WERI-Rb-1 (cell line): ENCODE measurements at regions not wholly inside any gene's neighbourhood (a gene's known extent, or its start where the extent isn't known, plus 50 kb on each side); places are given as distances from the start of the nearest gene placed in this dataset.
"Not testable (repeated sequence)": the region's sequence is repeated elsewhere in the genome, so short reads cannot be mapped to it uniquely, and the experiment has no call there.

Experiments
- DNase-seq: peaks from one replicate; pipeline ENCODE4 v3.0.0-alpha.2; 2020
- H3K27ac ChIP-seq: fragments of 250-450 bp; sonication (Bioruptor Pico); 2 replicates; pipeline ENCODE4 v1.5.1; 2020; ENCODE audit warnings: mild to moderate bottlenecking, moderate library complexity
- H3K27me3 ChIP-seq: fragments of 250-450 bp; sonication (Bioruptor Pico); 2 replicates; pipeline ENCODE4 v1.5.1; 2021; ENCODE audit warnings: mild to moderate bottlenecking, low read depth, moderate library complexity; ENCODE audit not compliant: insufficient read depth, severe bottlenecking
- H3K36me3 ChIP-seq: fragments of 250-450 bp; sonication (Bioruptor Pico); 2 replicates; pipeline ENCODE4 v1.5.1; 2020; ENCODE audit warnings: mild to moderate bottlenecking, moderate library complexity
- H3K4me3 ChIP-seq: 2 replicates; pipeline ENCODE4 v1.5.1; 2011; ENCODE audit warnings: low read depth, mild to moderate bottlenecking, control low read depth, low read length
- H3K9me3 ChIP-seq: fragments of 250-450 bp; sonication (Bioruptor Pico); 2 replicates; pipeline ENCODE4 v1.5.1; 2021; ENCODE audit warnings: mild to moderate bottlenecking, moderate library complexity; ENCODE audit not compliant: severe bottlenecking
- CTCF ChIP-seq: IDR thresholded peaks from 2 replicates; pipeline ENCODE4 v1.5.1; 2011; ENCODE audit warnings: low read depth, mild to moderate bottlenecking, control low read depth, inconsistent platforms, low read length

- no peak overlapping the region for H3K4me3 ChIP-seq
- no peak for TF ChIP-seq CTCF
- H3K27me3 ChIP-seq, result no peaks in the 10 kb centered on the region
- no peaks in the 10 kb centered on the region for H3K36me3 ChIP-seq
- H3K27ac ChIP-seq, result no peak overlapping the region
- no peaks in the 10 kb centered on the region for H3K9me3 ChIP-seq
- no peak for DNase-seq
Observed at GRCh38 chr3:30317561-30317960, 288.8 kb upstream of the TGFBR2 start.

GRCh38 chr3:30318110-30318509, 288.3 kb upstream of the TGFBR2 start:
- no peaks in the 10 kb centered on the region for H3K27me3 ChIP-seq
- DNase-seq, result no peak
- H3K27ac ChIP-seq, result no peak overlapping the region
- no peaks in the 10 kb centered on the region for H3K9me3 ChIP-seq
- no peaks in the 10 kb centered on the region for H3K36me3 ChIP-seq
- H3K4me3 ChIP-seq, result no peak overlapping the region
- TF ChIP-seq CTCF, result no peak

GRCh38 chr3:30319713-30320112, 286.7 kb upstream of the TGFBR2 start:
- H3K36me3 ChIP-seq, result no peaks in the 10 kb centered on the region
- H3K4me3 ChIP-seq, result no peak overlapping the region
- peak; percentile 56 for TF ChIP-seq CTCF
- H3K9me3 ChIP-seq, result no peaks in the 10 kb centered on the region
- 0 out of 2 replicates have a peak overlapping the region, but pooled peaks have one; percentile 16 for H3K27ac ChIP-seq
- no peaks in the 10 kb centered on the region for H3K27me3 ChIP-seq
- peak; percentile 58 for DNase-seq

- Histone ChIP-seq H3K27ac (peak overlapping the region; percentile 16; the same call in 1 of the 2 replicates), H3K36me3 (no peaks in the 10 kb centered on the region), H3K4me3 (no peak overlapping the region), H3K9me3 (no peaks in the 10 kb centered on the region), H3K27me3 (no peaks in the 10 kb centered on the region)
- no peak for TF ChIP-seq CTCF
- DNase-seq, result no peak
Observed at GRCh38 chr3:30320392-30320791, 286.0 kb upstream of the TGFBR2 start.

- no peak for DNase-seq
- TF ChIP-seq CTCF, result no peak
- Histone ChIP-seq H3K36me3 (no peaks in the 10 kb centered on the region), H3K27ac (no peak overlapping the region), H3K4me3 (no peak overlapping the region), H3K27me3 (no peaks in the 10 kb centered on the region), H3K9me3 (no peaks in the 10 kb centered on the region)
Observed at GRCh38 chr3:30321065-30321464, 285.3 kb upstream of the TGFBR2 start.

GRCh38 chr3:30323649-30324048, 282.8 kb upstream of the TGFBR2 start:
- not testable (repeated sequence) for H3K36me3 ChIP-seq, DNase-seq, H3K9me3 ChIP-seq, H3K27ac ChIP-seq, H3K4me3 ChIP-seq, H3K27me3 ChIP-seq
